ENCODE measurements at regions not wholly inside any gene's neighbourhood (a gene's known extent, or its start where the extent isn't known, plus 50 kb on each side); places are given as distances from the start of the nearest gene placed in this dataset.

- no peak overlapping the region for H4K8ac ChIP-seq (replicated peaks; ENCODE audit: insufficient read length, low read depth, low read length)
- TF ChIP-seq, protein P1, sequence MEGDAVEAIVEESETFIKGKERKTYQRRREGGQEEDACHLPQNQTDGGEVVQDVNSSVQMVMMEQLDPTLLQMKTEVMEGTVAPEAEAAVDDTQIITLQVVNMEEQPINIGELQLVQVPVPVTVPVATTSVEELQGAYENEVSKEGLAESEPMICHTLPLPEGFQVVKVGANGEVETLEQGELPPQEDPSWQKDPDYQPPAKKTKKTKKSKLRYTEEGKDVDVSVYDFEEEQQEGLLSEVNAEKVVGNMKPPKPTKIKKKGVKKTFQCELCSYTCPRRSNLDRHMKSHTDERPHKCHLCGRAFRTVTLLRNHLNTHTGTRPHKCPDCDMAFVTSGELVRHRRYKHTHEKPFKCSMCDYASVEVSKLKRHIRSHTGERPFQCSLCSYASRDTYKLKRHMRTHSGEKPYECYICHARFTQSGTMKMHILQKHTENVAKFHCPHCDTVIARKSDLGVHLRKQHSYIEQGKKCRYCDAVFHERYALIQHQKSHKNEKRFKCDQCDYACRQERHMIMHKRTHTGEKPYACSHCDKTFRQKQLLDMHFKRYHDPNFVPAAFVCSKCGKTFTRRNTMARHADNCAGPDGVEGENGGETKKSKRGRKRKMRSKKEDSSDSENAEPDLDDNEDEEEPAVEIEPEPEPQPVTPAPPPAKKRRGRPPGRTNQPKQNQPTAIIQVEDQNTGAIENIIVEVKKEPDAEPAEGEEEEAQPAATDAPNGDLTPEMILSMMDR (conservative IDR thresholded peaks at IDR 0.05): no peak
Measured at GRCh38 chr3:78434801-78435200, 1333.0 kb downstream of the ROBO1 start.

More at GRCh38 chr3:78434801-78435200, 1333.0 kb downstream of the ROBO1 start:
- H3K23me2 ChIP-seq (ENCODE audit: insufficient read length, low read depth, low read length, poor library complexity, severe bottlenecking): no peaks in the 10 kb centered on the region
- Mint-ChIP-seq H3K27ac (no peak overlapping the region), H3K4me1 (peaks cover 5% of the 10 kb centered on the region in 2 experiments), H3K36me3 (ENCODE audit: insufficient read depth in 1 of 3, low read depth in 3 of 3) (peaks cover 0 to 7% (median 2%) of the 10 kb centered on the region in 3 experiments; a peak in 5 of 7 replicates), H3K27me3 (ENCODE audit: low read depth) (no peaks in the 10 kb centered on the region), H3K4me3 (no peak overlapping the region), H3K9me3 (peaks cover 3 to 7% of the 10 kb centered on the region in 2 experiments; a peak in 4 of 5 replicates)
- no peak overlapping the region for H2AFZ ChIP-seq (ENCODE audit: low read length)
- no peak overlapping the region for H2AK5ac ChIP-seq (ENCODE audit: insufficient read length, low read length)
- H3K79me1 ChIP-seq (ENCODE audit: insufficient read depth, low read depth, low read length, poor library complexity, severe bottlenecking): no peaks in the 10 kb centered on the region
- H3K4me1 ChIP-seq (ENCODE audit: insufficient read depth, low read length): no peaks in the 10 kb centered on the region
- no peak overlapping the region for H2BK20ac ChIP-seq (ENCODE audit: low read depth, low read length, poor library complexity, severe bottlenecking)
- H3K27ac ChIP-seq (ENCODE audit: insufficient read length, low read depth, low read length): no peak overlapping the region
- no peak overlapping the region for H3K56ac ChIP-seq (ENCODE audit: insufficient read length, low read depth, low read length)
- no peak overlapping the region for H3T11ph ChIP-seq (ENCODE audit: low read length)
- no peak overlapping the region for H2BK120ac ChIP-seq (ENCODE audit: low read depth, low read length, poor library complexity, severe bottlenecking)
- no peak overlapping the region for H3K4ac ChIP-seq (ENCODE audit: low read depth, low read length)
- no peak for DNase-seq
- no peaks in the 10 kb centered on the region for H3K79me2 ChIP-seq (ENCODE audit: insufficient read depth, low read length)
- no peak overlapping the region for H2BK5ac ChIP-seq (ENCODE audit: insufficient read length, low read length)
- H4K91ac ChIP-seq (ENCODE audit: insufficient read length, low read depth, low read length): no peak overlapping the region
- H3K9ac ChIP-seq (ENCODE audit: extremely low read depth, insufficient read length, low read length): no peak overlapping the region
- no peaks in the 10 kb centered on the region for H4K20me1 ChIP-seq (ENCODE audit: control insufficient read depth, insufficient read depth, insufficient read length)
- no peak overlapping the region for H3K23ac ChIP-seq (ENCODE audit: insufficient read length, low read depth, low read length)
- WGBS (ENCODE audit: extremely low coverage, insufficient read length, low lambda C conversion rate): no CpG with 5 or more reads among the region's 3 CpGs
- no peak overlapping the region for H3K14ac ChIP-seq (ENCODE audit: insufficient read depth, low read length)
- H3K18ac ChIP-seq (ENCODE audit: insufficient read length, low read depth, low read length): no peak overlapping the region
- no peaks in the 10 kb centered on the region for H3K27me3 ChIP-seq (ENCODE audit: insufficient read depth, low read length)
- H3K9me3 ChIP-seq (ENCODE audit: control insufficient read depth, low read depth, low read length): no peaks in the 10 kb centered on the region
- no peak overlapping the region for H4K5ac ChIP-seq (ENCODE audit: insufficient read length, low read depth, low read length)
- H2BK12ac ChIP-seq (ENCODE audit: insufficient read length, low read depth, low read length): no peak overlapping the region
- no peak overlapping the region for H3K4me2 ChIP-seq (ENCODE audit: insufficient read depth, insufficient read length, low read length)
- H2BK15ac ChIP-seq (ENCODE audit: low read depth, low read length): no peak overlapping the region
